ENCODE measurements at regions not wholly inside any gene's neighbourhood (a gene's known extent, or its start where the extent isn't known, plus 50 kb on each side); places are given as distances from the start of the nearest gene placed in this dataset.

DNA sequence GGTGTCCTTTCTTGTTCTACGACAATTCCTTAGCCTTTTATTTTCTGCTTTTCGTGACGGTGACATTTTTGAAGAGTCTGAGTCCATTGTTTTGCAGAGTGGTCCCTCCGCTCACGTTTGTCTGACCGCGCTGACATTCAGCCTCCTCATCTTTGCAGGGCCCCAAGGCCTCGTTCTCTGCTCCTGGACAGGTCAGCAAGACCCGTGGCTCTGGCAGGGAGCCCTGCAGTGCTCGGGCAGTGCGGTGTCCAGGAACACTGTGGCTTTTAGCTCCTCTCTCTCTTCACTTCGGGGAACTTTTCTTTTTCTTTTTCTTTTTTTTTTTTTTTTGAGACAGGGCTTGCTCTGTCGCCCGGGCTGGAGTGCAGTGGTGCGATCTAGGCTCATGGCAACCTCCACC is 142.5 kb downstream of the DNAJB6 start (continued):
- TF ChIP-seq, protein P1, sequence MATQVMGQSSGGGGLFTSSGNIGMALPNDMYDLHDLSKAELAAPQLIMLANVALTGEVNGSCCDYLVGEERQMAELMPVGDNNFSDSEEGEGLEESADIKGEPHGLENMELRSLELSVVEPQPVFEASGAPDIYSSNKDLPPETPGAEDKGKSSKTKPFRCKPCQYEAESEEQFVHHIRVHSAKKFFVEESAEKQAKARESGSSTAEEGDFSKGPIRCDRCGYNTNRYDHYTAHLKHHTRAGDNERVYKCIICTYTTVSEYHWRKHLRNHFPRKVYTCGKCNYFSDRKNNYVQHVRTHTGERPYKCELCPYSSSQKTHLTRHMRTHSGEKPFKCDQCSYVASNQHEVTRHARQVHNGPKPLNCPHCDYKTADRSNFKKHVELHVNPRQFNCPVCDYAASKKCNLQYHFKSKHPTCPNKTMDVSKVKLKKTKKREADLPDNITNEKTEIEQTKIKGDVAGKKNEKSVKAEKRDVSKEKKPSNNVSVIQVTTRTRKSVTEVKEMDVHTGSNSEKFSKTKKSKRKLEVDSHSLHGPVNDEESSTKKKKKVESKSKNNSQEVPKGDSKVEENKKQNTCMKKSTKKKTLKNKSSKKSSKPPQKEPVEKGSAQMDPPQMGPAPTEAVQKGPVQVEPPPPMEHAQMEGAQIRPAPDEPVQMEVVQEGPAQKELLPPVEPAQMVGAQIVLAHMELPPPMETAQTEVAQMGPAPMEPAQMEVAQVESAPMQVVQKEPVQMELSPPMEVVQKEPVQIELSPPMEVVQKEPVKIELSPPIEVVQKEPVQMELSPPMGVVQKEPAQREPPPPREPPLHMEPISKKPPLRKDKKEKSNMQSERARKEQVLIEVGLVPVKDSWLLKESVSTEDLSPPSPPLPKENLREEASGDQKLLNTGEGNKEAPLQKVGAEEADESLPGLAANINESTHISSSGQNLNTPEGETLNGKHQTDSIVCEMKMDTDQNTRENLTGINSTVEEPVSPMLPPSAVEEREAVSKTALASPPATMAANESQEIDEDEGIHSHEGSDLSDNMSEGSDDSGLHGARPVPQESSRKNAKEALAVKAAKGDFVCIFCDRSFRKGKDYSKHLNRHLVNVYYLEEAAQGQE (IDR thresholded peaks at IDR 0.05; ENCODE audit: unreplicated experiment): no peak
- no peak for TF ChIP-seq EZH2phosphoT487 (IDR thresholded peaks at IDR 0.05; ENCODE audit: unreplicated experiment)

DNA sequence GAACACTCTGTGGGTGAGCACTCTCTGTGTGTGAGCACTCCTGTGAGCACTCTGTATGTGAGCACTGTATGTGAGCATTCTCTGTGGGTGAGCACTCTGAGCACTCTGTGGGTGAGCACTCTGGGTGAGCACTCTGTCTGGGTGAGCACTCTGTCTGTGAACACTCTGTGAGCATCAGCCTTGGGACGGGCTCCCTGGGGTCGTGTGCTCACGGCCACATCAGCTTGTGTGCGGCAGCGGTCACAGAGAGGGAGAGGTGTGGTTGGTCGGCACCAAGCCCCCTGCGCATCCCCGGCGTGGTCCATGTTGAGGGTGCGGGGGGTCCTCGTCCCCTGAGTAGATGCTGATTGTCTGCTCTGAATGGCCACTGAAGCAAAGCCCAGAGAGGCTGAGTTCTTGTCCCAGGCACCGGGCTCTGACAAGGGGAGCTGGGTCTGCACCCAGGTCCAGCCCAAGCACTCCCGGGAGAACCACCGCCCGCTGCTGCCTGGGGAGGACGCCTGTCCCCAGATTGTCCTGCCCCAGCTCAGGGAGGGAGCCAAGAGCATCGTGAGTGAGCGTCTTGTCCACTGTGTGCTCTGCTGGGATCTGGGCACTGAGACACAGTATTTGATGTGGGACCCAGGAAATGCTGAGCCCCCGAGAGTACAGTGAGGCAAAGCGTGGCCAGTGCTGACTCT is 143.7 kb downstream of the DNAJB6 start:
- Mint-ChIP-seq H3K9me3 (peaks cover 18% of the 10 kb centered on the region), H3K4me1 (no peaks in the 10 kb centered on the region), H3K27me3 (ENCODE audit: insufficient read depth, low read depth, poor library complexity) (peaks cover 10% of the 10 kb centered on the region), H3K4me3 (no peak overlapping the region), H3K27ac (no peak overlapping the region), H3K36me3 (ENCODE audit: low read depth) (peaks cover 47% of the 10 kb centered on the region)
- Histone ChIP-seq H3K4me1 (ENCODE audit: insufficient read depth) (no peaks in the 10 kb centered on the region), H3K4me2 (no peak overlapping the region), H3K4me3 (no peak overlapping the region), H4K20me1 (replicated peaks; ENCODE audit: insufficient read depth) (no peaks in the 10 kb centered on the region), H3K27me3 (ENCODE audit: insufficient read depth) (no peaks in the 10 kb centered on the region), H2AFZ (no peak overlapping the region), H3F3A (replicated peaks; ENCODE audit: low read depth) (0 out of 2 replicates have a peak, but pooled peaks cover 3% of the 10 kb centered on the region), H3K79me2 (replicated peaks; ENCODE audit: insufficient read depth) (no peaks in the 10 kb centered on the region), H3K9me2 (ENCODE audit: insufficient read depth) (no peaks in the 10 kb centered on the region), H3K27ac (ENCODE audit: low read depth) (no peak overlapping the region), H3K36me3 (ENCODE audit: insufficient read depth) (no peaks in the 10 kb centered on the region)
- DNase-seq (ENCODE audit: low spot score): no peak
- ATAC-seq: no peak
- TF ChIP-seq, protein P2, sequence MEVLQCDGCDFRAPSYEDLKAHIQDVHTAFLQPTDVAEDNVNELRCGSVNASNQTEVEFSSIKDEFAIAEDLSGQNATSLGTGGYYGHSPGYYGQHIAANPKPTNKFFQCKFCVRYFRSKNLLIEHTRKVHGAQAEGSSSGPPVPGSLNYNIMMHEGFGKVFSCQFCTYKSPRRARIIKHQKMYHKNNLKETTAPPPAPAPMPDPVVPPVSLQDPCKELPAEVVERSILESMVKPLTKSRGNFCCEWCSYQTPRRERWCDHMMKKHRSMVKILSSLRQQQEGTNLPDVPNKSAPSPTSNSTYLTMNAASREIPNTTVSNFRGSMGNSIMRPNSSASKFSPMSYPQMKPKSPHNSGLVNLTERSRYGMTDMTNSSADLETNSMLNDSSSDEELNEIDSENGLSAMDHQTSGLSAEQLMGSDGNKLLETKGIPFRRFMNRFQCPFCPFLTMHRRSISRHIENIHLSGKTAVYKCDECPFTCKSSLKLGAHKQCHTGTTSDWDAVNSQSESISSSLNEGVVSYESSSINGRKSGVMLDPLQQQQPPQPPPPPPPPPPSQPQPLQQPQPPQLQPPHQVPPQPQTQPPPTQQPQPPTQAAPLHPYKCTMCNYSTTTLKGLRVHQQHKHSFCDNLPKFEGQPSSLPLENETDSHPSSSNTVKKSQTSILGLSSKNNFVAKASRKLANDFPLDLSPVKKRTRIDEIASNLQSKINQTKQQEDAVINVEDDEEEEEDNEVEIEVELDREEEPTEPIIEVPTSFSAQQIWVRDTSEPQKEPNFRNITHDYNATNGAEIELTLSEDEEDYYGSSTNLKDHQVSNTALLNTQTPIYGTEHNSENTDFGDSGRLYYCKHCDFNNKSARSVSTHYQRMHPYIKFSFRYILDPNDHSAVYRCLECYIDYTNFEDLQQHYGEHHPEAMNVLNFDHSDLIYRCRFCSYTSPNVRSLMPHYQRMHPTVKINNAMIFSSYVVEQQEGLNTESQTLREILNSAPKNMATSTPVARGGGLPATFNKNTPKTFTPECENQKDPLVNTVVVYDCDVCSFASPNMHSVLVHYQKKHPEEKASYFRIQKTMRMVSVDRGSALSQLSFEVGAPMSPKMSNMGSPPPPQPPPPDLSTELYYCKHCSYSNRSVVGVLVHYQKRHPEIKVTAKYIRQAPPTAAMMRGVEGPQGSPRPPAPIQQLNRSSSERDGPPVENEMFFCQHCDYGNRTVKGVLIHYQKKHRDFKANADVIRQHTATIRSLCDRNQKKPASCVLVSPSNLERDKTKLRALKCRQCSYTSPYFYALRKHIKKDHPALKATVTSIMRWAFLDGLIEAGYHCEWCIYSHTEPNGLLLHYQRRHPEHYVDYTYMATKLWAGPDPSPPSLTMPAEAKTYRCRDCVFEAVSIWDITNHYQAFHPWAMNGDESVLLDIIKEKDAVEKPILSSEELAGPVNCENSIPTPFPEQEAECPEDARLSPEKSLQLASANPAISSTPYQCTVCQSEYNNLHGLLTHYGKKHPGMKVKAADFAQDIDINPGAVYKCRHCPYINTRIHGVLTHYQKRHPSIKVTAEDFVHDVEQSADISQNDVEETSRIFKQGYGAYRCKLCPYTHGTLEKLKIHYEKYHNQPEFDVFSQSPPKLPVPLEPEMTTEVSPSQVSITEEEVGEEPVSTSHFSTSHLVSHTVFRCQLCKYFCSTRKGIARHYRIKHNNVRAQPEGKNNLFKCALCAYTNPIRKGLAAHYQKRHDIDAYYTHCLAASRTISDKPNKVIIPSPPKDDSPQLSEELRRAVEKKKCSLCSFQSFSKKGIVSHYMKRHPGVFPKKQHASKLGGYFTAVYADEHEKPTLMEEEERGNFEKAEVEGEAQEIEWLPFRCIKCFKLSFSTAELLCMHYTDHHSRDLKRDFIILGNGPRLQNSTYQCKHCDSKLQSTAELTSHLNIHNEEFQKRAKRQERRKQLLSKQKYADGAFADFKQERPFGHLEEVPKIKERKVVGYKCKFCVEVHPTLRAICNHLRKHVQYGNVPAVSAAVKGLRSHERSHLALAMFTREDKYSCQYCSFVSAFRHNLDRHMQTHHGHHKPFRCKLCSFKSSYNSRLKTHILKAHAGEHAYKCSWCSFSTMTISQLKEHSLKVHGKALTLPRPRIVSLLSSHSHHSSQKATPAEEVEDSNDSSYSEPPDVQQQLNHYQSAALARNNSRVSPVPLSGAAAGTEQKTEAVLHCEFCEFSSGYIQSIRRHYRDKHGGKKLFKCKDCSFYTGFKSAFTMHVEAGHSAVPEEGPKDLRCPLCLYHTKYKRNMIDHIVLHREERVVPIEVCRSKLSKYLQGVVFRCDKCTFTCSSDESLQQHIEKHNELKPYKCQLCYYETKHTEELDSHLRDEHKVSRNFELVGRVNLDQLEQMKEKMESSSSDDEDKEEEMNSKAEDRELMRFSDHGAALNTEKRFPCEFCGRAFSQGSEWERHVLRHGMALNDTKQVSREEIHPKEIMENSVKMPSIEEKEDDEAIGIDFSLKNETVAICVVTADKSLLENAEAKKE (CRISPR knock-in tag; IDR thresholded peaks at IDR 0.05): no peak
- TF ChIP-seq EZH2phosphoT487 (IDR thresholded peaks at IDR 0.05; ENCODE audit: unreplicated experiment) (no peak), EZH2 (IDR thresholded peaks at IDR 0.05; ENCODE audit: low read depth, unreplicated experiment) (no peak), POLR2AphosphoS5 (IDR thresholded peaks at IDR 0.05; ENCODE audit: low read depth) (no peak), CREB1 (CRISPR knock-in tag; IDR thresholded peaks at IDR 0.05; ENCODE audit: low read depth) (no peak), ZNF114 (CRISPR knock-in tag; IDR thresholded peaks at IDR 0.05) (no peak), STAT1 (IDR thresholded peaks at IDR 0.05; ENCODE audit: unreplicated experiment) (no peak)
- TF ChIP-seq, protein P1 (IDR thresholded peaks at IDR 0.05; ENCODE audit: unreplicated experiment): no peak
- TF ChIP-seq, protein P3, sequence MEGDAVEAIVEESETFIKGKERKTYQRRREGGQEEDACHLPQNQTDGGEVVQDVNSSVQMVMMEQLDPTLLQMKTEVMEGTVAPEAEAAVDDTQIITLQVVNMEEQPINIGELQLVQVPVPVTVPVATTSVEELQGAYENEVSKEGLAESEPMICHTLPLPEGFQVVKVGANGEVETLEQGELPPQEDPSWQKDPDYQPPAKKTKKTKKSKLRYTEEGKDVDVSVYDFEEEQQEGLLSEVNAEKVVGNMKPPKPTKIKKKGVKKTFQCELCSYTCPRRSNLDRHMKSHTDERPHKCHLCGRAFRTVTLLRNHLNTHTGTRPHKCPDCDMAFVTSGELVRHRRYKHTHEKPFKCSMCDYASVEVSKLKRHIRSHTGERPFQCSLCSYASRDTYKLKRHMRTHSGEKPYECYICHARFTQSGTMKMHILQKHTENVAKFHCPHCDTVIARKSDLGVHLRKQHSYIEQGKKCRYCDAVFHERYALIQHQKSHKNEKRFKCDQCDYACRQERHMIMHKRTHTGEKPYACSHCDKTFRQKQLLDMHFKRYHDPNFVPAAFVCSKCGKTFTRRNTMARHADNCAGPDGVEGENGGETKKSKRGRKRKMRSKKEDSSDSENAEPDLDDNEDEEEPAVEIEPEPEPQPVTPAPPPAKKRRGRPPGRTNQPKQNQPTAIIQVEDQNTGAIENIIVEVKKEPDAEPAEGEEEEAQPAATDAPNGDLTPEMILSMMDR (conservative IDR thresholded peaks at IDR 0.05; ENCODE audit: low read depth in 2 of 2): no peak

All from GM23338 (cell line).